Nephron (organoid): ENCODE measurements at regions not wholly inside any gene's neighbourhood (a gene's known extent, or its start where the extent isn't known, plus 50 kb on each side); places are given as distances from the start of the nearest gene placed in this dataset.

Experiments
- H3K27ac Mint-ChIP-seq, 3 experiments: 2 replicates each; pipeline ENCODE4 v1.8.0; 2020; ENCODE audit warnings: mixed read lengths in 3 of 3, mild to moderate bottlenecking in 2 of 3, moderate library complexity in 1 of 3
- H3K27me3 Mint-ChIP-seq: 2 replicates; pipeline ENCODE4 v1.8.0; 2021; ENCODE audit warnings: low read depth, mild to moderate bottlenecking, moderate library complexity, mixed read lengths
- H3K36me3 Mint-ChIP-seq: 2 replicates; pipeline ENCODE4 v1.8.0; 2020; ENCODE audit warnings: low read depth, mixed read lengths
- H3K4me1 Mint-ChIP-seq: 2 replicates; pipeline ENCODE4 v1.8.0; 2020; ENCODE audit warnings: mixed read lengths
- H3K4me3 Mint-ChIP-seq, 3 experiments: 2 replicates each; pipeline ENCODE4 v1.8.0; 2020; ENCODE audit warnings: mild to moderate bottlenecking in 3 of 3, mixed read lengths in 3 of 3, moderate library complexity in 2 of 3
- H3K9me3 Mint-ChIP-seq: 2 replicates; pipeline ENCODE4 v1.8.0; 2020; ENCODE audit warnings: mixed read lengths
- CTCF ChIP-seq, 3 experiments: fragments of 200-600 bp; sonication (generic); IDR thresholded peaks; one replicate each; pipeline ENCODE4 v1.5.0; 2021; ENCODE audit warnings: antibody characterized with exemption in 3 of 3; ENCODE audit not compliant: unreplicated experiment in 3 of 3

GRCh38 chr6:14502551-14502950, 385.0 kb downstream of the CD83 start:
- Mint-ChIP-seq H3K27ac (peak overlapping the region in 1 of 3 experiments; percentile 77), H3K27me3 (peaks cover 5% of the 10 kb centered on the region), H3K4me3 (no peak overlapping the region), H3K36me3 (no peaks in the 10 kb centered on the region), H3K4me1 (peaks cover 29% of the 10 kb centered on the region), H3K9me3 (no peaks in the 10 kb centered on the region)
- no peak for TF ChIP-seq CTCF (IDR thresholded peaks at IDR 0.05; ENCODE audit: unreplicated experiment in 3 of 3)

GRCh38 chr6:14505401-14505800, 387.8 kb downstream of the CD83 start:
- Mint-ChIP-seq H3K4me1 (peaks cover 20% of the 10 kb centered on the region), H3K36me3 (no peaks in the 10 kb centered on the region), H3K27me3 (peaks cover 14% of the 10 kb centered on the region), H3K27ac (no peak overlapping the region), H3K4me3 (no peak overlapping the region), H3K9me3 (no peaks in the 10 kb centered on the region)
- TF ChIP-seq CTCF (IDR thresholded peaks at IDR 0.05; ENCODE audit: unreplicated experiment in 3 of 3), result no peak

- Mint-ChIP-seq H3K36me3 (no peaks in the 10 kb centered on the region), H3K4me3 (no peak overlapping the region), H3K27me3 (peaks cover 14% of the 10 kb centered on the region), H3K27ac (no peak overlapping the region), H3K4me1 (peaks cover 10% of the 10 kb centered on the region), H3K9me3 (no peaks in the 10 kb centered on the region)
- TF ChIP-seq CTCF (IDR thresholded peaks at IDR 0.05; ENCODE audit: unreplicated experiment in 3 of 3), result no peak
These were observed 389.2 kb downstream of the CD83 start for GRCh38 chr6:14506656-14507246.

GRCh38 chr6:14509120-14509519, 391.5 kb downstream of the CD83 start:
- no peak for TF ChIP-seq CTCF (IDR thresholded peaks at IDR 0.05; ENCODE audit: unreplicated experiment in 3 of 3)
- H3K36me3 Mint-ChIP-seq, result no peaks in the 10 kb centered on the region
- no peak overlapping the region for H3K4me3 Mint-ChIP-seq
- H3K27me3 Mint-ChIP-seq, result peaks cover 20% of the 10 kb centered on the region
- no peaks in the 10 kb centered on the region for H3K9me3 Mint-ChIP-seq
- no peak overlapping the region for H3K27ac Mint-ChIP-seq
- peaks cover 11% of the 10 kb centered on the region for H3K4me1 Mint-ChIP-seq

- Mint-ChIP-seq H3K4me1 (peaks cover 16% of the 10 kb centered on the region), H3K36me3 (no peaks in the 10 kb centered on the region), H3K27me3 (peaks cover 20% of the 10 kb centered on the region), H3K4me3 (no peak overlapping the region), H3K9me3 (no peaks in the 10 kb centered on the region), H3K27ac (no peak overlapping the region)
- no peak for TF ChIP-seq CTCF (IDR thresholded peaks at IDR 0.05; ENCODE audit: unreplicated experiment in 3 of 3)
These were observed 392.5 kb downstream of the CD83 start for GRCh38 chr6:14510038-14510437.

- Mint-ChIP-seq H3K27ac (no peak overlapping the region), H3K27me3 (peaks cover 20% of the 10 kb centered on the region), H3K36me3 (no peaks in the 10 kb centered on the region), H3K4me3 (no peak overlapping the region), H3K9me3 (no peaks in the 10 kb centered on the region), H3K4me1 (peaks cover 17% of the 10 kb centered on the region)
- no peak for TF ChIP-seq CTCF (IDR thresholded peaks at IDR 0.05; ENCODE audit: unreplicated experiment in 3 of 3)
These were observed 393.6 kb downstream of the CD83 start for GRCh38 chr6:14511061-14511586.
